Caki2 (cell line): ENCODE measurements at regions not wholly inside any gene's neighbourhood (a gene's known extent, or its start where the extent isn't known, plus 50 kb on each side); places are given as distances from the start of the nearest gene placed in this dataset.

Experiments
- DNase-seq: peaks from one replicate; pipeline ENCODE4 v3.0.0-alpha.2; 2015; ENCODE audit warnings: low read depth
- in situ Hi-C: cut with HindIII; loops from 2 replicates; pipeline ENCODE4 v1.10.0; 2016; ENCODE audit warnings: low sequenced_read_pairs, low pct_unique_long_range_greater_than_20kb, mixed read lengths

- in situ Hi-C loops, result no loop called here
Observed at GRCh38 chr3:81439108-81439507, 322.3 kb downstream of the GBE1 start.

GRCh38 chr3:81437683-81438082 is 323.8 kb downstream of the GBE1 start:
- in situ Hi-C loops, result no loop called here
- DNase-seq, result no peak

More at GRCh38 chr3:81439108-81439507, 322.3 kb downstream of the GBE1 start:
- DNase-seq, result no peak

- no peak for DNase-seq
- in situ Hi-C loops, result no loop called here
Observed at GRCh38 chr3:81436182-81436581, 325.3 kb downstream of the GBE1 start.

GRCh38 chr3:81435050-81435449 is 326.4 kb downstream of the GBE1 start:
- DNase-seq, result no peak
- in situ Hi-C loops, result no loop called here

GRCh38 chr3:81434161-81434560 is 327.3 kb downstream of the GBE1 start:
- in situ Hi-C loops, result no loop called here
- no peak for DNase-seq

GRCh38 chr3:81433675-81434074 is 327.8 kb downstream of the GBE1 start:
- DNase-seq, result no peak
- in situ Hi-C loops, result no loop called here

- in situ Hi-C loops, result no loop called here
- DNase-seq, result no peak
Observed at GRCh38 chr3:81432456-81432855, 329.0 kb downstream of the GBE1 start.

GRCh38 chr3:81426826-81427577 is 334.4 kb downstream of the GBE1 start:
- in situ Hi-C loops, result no loop called here
- DNase-seq, result no peak

- in situ Hi-C loops, result no loop called here
- DNase-seq, result no peak
Observed at GRCh38 chr3:81425198-81425868, 336.1 kb downstream of the GBE1 start.

- in situ Hi-C loops, result no loop called here
- DNase-seq, result no peak
Observed at GRCh38 chr3:81419228-81419627, 342.2 kb downstream of the GBE1 start.

GRCh38 chr3:81416812-81417211 is 344.6 kb downstream of the GBE1 start:
- in situ Hi-C loops, result no loop called here
- DNase-seq, result no peak

- in situ Hi-C loops, result no loop called here
- DNase-seq, result no peak
Observed at GRCh38 chr3:81406318-81406717, 355.1 kb downstream of the GBE1 start.

GRCh38 chr3:81395739-81396513 is 365.5 kb downstream of the GBE1 start:
- in situ Hi-C loops, result no loop called here
- no peak for DNase-seq

- DNase-seq, result no peak
- in situ Hi-C loops, result no loop called here
Observed at GRCh38 chr3:81394651-81395524, 366.6 kb downstream of the GBE1 start.

GRCh38 chr3:81393251-81393650 is 368.2 kb downstream of the GBE1 start:
- in situ Hi-C loops, result no loop called here
- no peak for DNase-seq

GRCh38 chr3:81390796-81391195 is 370.6 kb downstream of the GBE1 start:
- in situ Hi-C loops, result no loop called here
- no peak for DNase-seq

GRCh38 chr3:81388191-81388590 is 373.3 kb downstream of the GBE1 start:
- in situ Hi-C loops, result no loop called here
- DNase-seq, result no peak

GRCh38 chr3:81382470-81382869 is 379.0 kb downstream of the GBE1 start:
- in situ Hi-C loops, result no loop called here
- no peak for DNase-seq
